8988T (cell line): ENCODE measurements at regions not wholly inside any gene's neighbourhood (a gene's known extent, or its start where the extent isn't known, plus 50 kb on each side); places are given as distances from the start of the nearest gene placed in this dataset.
"Not testable (repeated sequence)": the region's sequence is repeated elsewhere in the genome, so short reads cannot be mapped to it uniquely, and the experiment has no call there.

Experiments used
- DNase-seq: peaks from one replicate; pipeline ENCODE4 v3.0.0; 2011

DNA sequence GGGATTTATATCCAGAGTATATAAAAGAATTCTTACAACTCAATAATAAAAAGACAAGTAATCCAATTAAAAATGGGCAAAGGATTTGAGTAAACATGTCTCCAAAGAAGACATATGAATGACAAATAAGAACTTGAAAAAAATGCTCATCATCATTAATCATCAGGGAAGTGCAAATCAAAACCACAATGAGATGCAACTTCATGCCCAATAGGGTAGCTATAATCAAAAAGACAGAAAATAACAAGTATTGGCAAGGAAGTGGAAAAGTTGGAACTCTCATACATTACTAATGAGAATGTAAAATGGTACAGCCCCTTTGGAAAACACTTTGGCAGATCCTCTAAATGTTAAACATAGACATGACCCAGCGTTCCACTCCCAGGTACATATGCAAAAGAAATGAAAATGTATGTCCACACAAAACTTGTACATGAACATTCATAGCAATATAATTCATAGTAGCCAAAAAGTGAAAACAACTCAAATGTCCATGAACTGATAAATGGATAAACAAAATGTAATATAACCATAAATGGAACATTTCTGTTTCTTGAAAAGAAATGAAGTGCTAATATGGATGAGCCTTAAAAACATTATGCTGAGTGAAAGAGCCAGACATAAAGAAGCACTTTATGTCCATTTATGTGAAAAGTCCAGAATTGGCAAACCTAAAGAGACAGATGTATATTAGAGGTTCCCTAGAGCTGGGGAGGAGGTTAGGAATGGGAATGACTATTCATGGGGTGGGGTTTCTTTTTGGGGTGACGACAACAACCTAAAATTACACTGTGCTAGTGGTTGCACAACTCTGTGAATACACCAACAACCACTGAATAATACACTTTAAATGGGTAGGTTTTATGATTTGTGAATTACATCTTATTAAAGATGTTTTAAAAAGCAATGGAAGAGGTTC, 259.7 kb downstream of the RHOU start:
- no peak for DNase-seq

GRCh38 chr1:228996281-228996680, 261.0 kb downstream of the RHOU start:
- DNase-seq, result no peak

GRCh38 chr1:228997721-228998144, 262.5 kb downstream of the RHOU start:
- DNase-seq, result no peak

- DNase-seq, result no peak
Measured at GRCh38 chr1:228998179-228998578, 262.9 kb downstream of the RHOU start.

GRCh38 chr1:228999446-229000170, 264.3 kb downstream of the RHOU start:
- DNase-seq, result no peak

- no peak for DNase-seq
Measured at GRCh38 chr1:229000187-229000586, 264.9 kb downstream of the RHOU start.

- no peak for DNase-seq
Measured at GRCh38 chr1:229001467-229002011, 266.3 kb downstream of the RHOU start.

DNA sequence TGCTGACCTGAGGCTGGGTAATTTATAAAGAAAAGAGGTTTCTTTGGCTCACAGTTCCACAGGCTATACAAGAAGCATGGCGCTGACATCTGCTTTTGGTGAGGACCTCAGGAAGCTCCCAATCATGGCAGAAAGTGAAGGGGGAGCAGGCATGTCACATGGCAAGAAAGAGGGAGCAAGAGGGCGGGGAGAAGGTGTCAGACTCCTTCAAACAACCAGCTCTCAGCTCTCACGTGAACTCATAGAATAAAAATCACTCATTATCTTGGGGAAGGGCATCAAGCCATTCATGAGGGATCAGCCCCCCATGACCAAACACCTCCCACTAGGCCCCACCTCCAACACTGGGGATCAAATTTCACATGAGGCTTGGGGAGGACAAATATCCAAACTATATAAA, 266.8 kb downstream of the RHOU start:
- DNase-seq, result no peak

DNA sequence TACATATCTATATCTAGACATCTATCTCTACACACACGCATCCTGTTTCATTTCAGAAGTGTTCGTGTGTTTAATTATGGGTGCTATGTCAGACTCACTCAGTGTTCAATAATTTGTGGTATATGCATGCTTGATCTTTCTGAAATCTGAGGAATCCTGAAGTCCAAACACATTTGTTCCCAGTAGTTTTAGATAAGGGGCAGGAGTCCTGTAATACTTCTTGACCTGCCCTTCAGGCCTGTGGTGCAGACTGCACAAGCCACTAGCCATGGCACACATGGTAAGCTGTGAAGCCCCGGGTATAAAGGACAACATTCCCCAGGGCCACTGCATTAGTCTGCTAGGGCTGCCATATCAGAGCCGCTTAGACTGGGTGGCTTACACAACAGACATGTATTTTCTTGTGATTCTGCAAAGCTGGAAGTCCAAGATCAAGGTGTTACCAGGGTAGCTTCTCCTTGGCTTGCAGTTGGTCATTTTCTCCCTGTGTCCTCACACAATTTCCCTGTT, 267.2 kb downstream of the RHOU start:
- DNase-seq, result no peak

DNA sequence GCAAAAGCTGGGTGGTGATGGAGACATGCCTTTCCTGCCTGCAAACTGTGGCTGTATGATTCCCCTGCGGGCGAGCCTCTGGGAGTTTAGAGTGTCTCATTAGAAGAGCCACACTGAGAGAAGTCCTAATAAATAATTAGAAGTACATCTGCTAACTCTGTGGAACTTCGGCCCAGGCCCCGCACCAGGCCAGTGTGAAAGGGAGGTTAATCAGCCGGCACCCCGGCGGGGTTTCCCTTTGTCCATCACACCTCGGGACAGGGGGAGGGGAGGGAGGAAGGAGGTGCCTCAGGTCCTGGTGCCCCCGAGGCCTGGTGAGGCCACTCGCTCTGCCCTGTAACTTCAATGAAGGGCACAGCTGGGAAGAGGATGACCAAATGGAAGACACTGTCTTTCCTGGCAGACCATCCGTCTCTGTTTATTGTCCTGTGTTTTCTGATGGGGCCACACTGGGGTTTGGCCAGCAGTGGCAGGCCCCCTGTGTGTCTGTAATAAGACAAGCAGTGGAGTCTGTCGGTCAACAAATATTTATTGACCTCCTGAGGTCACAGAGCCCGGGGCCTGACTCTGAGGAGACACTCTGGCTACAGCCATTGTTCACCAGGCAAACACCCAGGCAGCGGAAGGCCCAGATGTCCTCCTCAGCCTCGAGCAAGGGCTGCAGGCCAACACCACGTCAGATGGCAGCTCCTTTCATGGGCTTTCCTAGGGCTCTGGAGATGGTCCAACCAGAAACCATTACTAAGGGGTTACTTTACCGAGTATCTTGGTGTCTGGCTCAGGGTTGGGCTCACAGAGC, 267.5 kb upstream of the RAB4A start:
- DNase-seq, result no peak

DNA sequence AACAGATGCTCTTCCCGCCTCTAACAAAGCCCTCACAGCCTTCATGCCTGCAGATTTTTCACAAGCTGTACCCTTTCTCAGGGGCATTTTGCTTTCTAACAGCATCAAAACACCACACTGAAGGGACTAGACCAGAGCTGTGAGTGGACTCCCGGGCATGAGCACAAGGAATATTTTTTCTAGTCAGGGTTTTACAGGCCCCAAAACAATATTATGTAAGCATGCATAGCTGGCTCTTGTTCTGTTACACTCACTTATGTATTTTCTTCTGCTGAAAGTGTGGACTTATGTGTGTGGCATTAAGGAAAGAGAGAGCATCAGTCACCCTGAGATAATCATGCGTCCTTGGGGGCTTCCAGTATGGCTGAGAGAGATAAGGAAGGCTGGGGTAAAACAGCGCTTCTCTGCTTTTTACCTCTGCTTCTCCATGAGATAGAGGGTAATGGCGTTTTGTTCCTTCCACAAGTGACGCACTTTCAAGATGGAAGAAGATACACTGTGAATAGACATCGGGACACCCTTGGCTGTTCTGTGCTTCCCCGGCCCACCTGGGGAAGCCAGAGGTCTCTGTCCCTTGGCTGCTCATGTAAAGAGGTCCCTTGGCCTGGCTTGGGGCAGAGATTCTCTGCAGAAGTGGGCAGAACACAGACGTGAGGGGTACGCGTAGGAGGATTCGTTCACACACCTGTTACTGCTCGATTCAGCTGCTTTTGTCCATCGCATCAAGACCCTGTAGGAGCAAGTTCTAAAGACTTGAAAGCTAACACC, 266.7 kb upstream of the RAB4A start:
- no peak for DNase-seq

DNA sequence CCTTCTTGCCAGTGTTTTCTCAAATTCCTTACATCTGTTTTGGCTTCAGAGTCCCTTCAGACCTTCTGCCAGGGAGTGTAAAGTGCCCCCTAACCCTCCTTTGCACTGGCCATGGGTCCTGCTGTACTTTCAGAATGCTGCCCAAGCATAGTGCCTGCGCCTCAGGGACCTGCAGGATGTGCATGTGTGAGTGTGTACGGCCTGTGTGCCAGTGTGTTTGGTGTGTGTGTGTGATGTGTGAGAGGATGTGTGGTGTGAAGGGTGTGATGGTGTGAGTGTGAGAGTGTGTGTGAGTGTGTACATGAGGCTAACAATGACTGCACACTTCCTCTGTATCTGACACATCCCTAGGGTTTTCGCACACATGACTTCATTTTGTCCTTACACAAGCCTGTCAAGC, 265.8 kb upstream of the RAB4A start:
- no peak for DNase-seq

GRCh38 chr1:229005556-229005955, 265.4 kb upstream of the RAB4A start:
- no peak for DNase-seq

- DNase-seq, result no peak
Measured at GRCh38 chr1:229006121-229006870, 264.6 kb upstream of the RAB4A start.

DNA sequence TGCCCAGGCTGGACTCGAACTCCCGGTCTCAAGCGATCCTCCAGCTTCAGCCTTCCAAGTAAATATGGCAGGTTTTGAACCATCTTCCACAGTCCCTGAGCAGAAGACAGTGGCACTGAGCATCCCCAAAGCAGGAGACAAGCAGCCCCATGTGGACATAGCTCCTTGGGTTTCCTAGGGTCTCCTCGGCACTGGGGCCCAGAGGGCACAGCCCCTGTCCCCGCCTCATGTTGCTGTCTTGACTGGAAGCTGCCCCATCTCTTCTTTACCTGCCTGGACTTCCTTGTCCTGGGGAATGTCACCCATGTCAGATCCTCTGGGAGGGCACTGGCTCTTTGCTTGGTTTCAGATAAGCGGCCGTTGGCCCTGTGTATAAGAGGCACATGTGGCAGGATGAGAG, 263.7 kb upstream of the RAB4A start:
- DNase-seq, result no peak

DNA sequence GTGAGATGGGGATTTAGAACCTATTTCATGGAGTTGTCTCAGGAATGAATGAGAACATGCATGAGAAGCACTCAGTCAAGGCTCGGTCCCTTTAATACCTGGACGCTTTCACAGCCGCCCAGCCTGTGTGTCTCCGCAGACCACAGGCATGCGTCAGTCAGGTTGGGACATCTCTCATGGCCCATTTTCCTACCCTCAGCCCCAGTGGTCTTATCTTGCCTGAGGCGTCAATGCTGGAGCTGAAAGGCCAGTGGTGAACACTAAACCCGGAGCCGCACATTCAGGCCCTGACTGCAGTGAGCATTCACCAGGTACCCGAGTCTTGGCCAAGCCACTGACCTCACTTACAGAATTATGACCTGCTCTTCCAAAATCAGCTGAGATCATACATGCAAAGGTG, 263.2 kb upstream of the RAB4A start:
- no peak for DNase-seq

DNA sequence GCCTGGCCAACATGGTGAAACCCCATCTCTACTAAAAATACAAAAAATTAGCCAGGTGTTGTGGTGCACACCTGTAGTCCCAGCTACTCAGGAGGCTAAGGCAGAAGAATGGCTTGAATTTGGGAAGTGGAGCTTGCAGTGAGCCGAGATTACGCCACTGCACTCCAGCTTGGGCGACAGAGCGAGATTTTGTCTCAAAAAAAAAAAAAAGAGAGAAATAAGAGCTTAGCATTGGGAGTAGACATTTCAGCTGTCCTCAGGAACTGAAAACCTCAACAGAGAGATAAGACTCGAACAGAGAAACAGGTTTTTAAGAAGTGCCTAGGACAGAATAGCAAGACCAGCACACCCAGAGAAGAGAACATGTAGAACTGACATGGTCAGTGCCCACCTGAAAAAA, 262.6 kb upstream of the RAB4A start:
- not testable (repeated sequence) for DNase-seq

DNA sequence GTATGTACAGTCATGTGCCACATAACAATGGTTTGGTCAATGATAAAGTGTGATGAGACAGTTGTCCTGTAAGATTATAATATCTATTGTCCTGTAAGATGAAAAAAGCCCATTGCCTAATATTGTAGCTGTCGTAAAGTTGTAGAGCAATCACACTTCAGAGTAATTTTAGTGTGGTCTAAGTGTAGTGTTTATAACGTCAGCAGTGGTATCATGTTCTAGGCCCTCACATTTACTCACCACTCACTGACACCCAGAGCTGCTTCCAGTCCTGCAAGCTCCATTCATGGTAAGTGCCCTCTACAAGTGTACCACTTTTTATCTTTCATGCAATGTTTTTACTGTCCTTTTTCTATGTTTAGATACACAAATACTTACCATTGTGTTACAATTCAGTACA, 259.9 kb upstream of the RAB4A start:
- DNase-seq, result no peak

DNA sequence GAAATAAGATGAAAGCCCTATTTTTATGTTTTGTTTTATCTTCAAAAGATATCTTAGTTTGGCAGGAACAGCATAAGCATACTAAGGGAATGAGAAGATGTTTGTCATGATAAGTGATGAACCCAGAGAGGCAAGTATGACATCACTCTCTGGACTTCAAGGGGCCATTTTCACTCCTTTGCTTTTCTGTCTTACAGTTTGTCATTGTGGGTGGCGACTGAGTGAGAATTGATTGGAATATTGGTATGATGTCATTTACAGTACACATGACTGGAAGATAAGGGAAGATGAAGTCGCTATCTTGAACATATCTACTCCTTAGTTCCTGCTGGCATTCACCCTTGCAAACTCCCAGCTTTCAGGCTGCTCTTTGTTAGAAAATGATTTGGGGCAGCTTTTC, 258.1 kb upstream of the RAB4A start:
- no peak for DNase-seq

GRCh38 chr1:229013981-229014380, 256.9 kb upstream of the RAB4A start:
- DNase-seq, result no peak

DNA sequence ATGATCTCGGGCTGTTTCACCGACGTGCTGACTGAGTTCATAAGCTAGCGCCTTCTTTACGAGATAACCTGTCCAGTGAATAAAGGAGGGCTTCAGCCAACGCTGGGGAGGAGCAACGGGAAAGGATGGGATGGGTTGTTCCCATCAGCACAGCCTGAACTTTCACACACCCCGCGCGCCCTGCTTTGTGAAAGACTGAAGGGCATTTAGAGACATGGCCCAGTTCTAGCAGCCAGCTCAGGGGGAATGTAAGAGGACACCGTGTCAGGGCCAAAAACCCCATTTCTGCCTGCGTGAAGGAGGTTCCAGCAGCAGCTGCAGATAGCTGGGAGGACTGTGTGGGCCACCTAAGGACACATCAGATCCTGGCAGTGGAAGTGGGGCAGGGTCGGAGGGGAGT, 255.1 kb upstream of the RAB4A start:
- DNase-seq, result no peak
